ENCODE measurements at regions not wholly inside any gene's neighbourhood (a gene's known extent, or its start where the extent isn't known, plus 50 kb on each side); places are given as distances from the start of the nearest gene placed in this dataset.

- no peaks in the 10 kb centered on the region for H3K27me3 ChIP-seq
- DNase-seq (ENCODE audit: low spot score) = no peak
- H3K4me1 ChIP-seq = no peaks in the 10 kb centered on the region
- H3K9me3 ChIP-seq = no peaks in the 10 kb centered on the region
- H3K27ac ChIP-seq = no peak overlapping the region
- no peaks in the 10 kb centered on the region for H3K36me3 ChIP-seq
- TF ChIP-seq, protein P1, sequence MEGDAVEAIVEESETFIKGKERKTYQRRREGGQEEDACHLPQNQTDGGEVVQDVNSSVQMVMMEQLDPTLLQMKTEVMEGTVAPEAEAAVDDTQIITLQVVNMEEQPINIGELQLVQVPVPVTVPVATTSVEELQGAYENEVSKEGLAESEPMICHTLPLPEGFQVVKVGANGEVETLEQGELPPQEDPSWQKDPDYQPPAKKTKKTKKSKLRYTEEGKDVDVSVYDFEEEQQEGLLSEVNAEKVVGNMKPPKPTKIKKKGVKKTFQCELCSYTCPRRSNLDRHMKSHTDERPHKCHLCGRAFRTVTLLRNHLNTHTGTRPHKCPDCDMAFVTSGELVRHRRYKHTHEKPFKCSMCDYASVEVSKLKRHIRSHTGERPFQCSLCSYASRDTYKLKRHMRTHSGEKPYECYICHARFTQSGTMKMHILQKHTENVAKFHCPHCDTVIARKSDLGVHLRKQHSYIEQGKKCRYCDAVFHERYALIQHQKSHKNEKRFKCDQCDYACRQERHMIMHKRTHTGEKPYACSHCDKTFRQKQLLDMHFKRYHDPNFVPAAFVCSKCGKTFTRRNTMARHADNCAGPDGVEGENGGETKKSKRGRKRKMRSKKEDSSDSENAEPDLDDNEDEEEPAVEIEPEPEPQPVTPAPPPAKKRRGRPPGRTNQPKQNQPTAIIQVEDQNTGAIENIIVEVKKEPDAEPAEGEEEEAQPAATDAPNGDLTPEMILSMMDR (IDR thresholded peaks at IDR 0.05) = no peak
- no peak overlapping the region for H3K4me3 ChIP-seq
Measured at GRCh38 chr6:51502996-51503395, 584.4 kb downstream of the PKHD1 start.

DNA sequence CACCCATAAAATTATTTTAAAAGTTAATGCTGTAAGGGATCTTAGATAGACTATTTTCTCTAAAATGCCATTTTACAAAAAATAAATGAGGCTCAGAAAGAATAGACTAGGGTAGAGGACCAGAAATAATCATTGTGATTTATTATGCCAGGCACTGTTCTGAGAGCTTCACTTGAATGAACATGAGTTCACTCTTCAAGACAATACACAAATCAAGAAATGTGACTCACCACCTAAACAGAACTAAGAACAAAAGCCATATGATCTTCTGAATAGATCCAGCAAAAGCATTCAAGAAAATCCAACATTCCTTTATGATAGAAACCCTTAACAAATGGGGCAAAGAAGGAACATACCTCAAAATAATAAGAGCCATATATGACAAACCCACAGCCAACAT lies 582.0 kb downstream of the PKHD1 start:
- Histone ChIP-seq H3K4me1 (no peaks in the 10 kb centered on the region), H3K9me3 (no peaks in the 10 kb centered on the region), H3K27me3 (no peaks in the 10 kb centered on the region), H3K36me3 (no peaks in the 10 kb centered on the region), H3K27ac (no peak overlapping the region), H3K4me3 (no peak overlapping the region)
- TF ChIP-seq, protein P1 (IDR thresholded peaks at IDR 0.05) = no peak
- no peak for DNase-seq (ENCODE audit: low spot score)

DNA sequence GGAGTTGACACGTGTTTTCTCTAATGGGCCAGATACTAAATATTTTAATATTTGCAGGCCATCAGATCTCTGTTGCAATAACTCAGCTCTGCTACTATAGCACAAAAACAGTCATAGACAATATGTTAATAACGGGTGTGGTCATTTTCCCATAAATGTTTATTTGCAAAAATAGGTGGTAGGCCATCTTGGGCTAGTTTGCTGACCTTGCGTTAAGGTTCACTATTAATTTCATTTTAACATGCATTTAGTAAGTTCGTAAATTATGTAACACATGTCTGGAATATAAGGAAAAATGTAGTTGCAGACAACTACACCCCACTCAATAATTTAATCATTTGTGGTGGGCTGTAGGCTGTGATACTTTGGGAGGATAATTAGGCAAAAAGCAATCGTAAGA lies 577.8 kb downstream of the PKHD1 start:
- H3K9me3 ChIP-seq = no peaks in the 10 kb centered on the region
- DNase-seq (ENCODE audit: low spot score) = no peak
- H3K4me1 ChIP-seq = no peaks in the 10 kb centered on the region
- H3K27ac ChIP-seq = no peak overlapping the region
- no peaks in the 10 kb centered on the region for H3K36me3 ChIP-seq
- H3K4me3 ChIP-seq = no peak overlapping the region
- TF ChIP-seq, protein P1 (IDR thresholded peaks at IDR 0.05) = no peak
- H3K27me3 ChIP-seq = no peaks in the 10 kb centered on the region

GRCh38 chr6:51511081-51511480 lies 576.3 kb downstream of the PKHD1 start:
- Histone ChIP-seq H3K4me1 (no peaks in the 10 kb centered on the region), H3K27me3 (no peaks in the 10 kb centered on the region), H3K27ac (no peak overlapping the region), H3K4me3 (no peak overlapping the region), H3K9me3 (no peaks in the 10 kb centered on the region), H3K36me3 (no peaks in the 10 kb centered on the region)
- DNase-seq (ENCODE audit: low spot score) = no peak
- TF ChIP-seq, protein P1 (IDR thresholded peaks at IDR 0.05) = no peak

DNA sequence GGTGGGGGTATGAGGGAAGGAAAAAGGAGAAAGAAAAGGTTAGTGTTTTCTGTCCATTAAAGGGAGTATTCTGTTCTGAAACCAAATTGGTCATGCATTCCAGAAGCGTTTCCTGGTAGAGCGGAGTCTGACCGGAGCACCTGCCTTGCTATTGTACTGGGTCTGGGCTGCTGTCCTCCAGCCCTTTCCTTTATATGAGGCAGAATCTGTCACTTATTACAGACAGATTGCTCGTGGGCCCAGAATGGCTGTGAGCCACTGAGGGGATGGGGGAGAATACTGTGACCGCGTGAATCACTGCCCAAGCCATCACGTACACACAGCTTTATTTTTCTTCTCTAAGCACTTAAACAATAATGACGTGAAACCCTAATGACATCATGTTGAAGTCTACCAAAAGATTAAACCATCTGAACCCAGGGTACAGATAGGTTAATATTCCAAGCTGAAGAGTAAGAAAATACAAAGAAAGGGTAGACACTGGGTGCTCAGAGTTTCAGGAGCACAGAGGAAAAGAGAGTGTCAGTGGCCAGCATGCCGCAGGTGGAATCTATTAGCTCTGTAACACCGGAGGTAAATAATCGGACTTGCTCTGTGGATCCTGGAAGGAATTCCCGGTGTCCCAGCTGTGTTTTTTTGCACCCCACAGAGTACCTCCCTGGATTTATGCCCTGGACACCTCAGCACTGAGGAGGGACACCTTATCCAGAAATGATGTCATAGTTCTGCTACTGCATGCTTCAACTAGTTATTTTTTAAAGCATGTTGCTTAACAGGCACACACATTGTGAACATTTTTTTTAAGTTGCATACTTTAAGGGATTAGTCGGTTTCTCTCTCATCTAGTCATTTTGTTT lies 573.3 kb downstream of the PKHD1 start:
- H3K27ac ChIP-seq = no peak overlapping the region
- no peaks in the 10 kb centered on the region for H3K4me1 ChIP-seq
- no peak overlapping the region for H3K4me3 ChIP-seq
- DNase-seq (ENCODE audit: low spot score) = no peak
- peaks cover 0 to 4% of the 10 kb centered on the region in 2 donors for H3K9me3 ChIP-seq
- H3K36me3 ChIP-seq = no peaks in the 10 kb centered on the region
- TF ChIP-seq, protein P1 (IDR thresholded peaks at IDR 0.05) = no peak
- no peaks in the 10 kb centered on the region for H3K27me3 ChIP-seq
